NCI-H128 (cell line): ENCODE measurements at regions not wholly inside any gene's neighbourhood (a gene's known extent, or its start where the extent isn't known, plus 50 kb on each side); places are given as distances from the start of the nearest gene placed in this dataset.
"Not testable (repeated sequence)": the region's sequence is repeated elsewhere in the genome, so short reads cannot be mapped to it uniquely, and the experiment has no call there.

Source experiments
- DNase-seq: peaks from one replicate; lab custom pipeline; 2025; ENCODE audit not compliant: unreplicated experiment; lab: John Stamatoyannopoulos, UW

- no peak for DNase-seq
Measured at GRCh38 chrX:99421796-99422195, 988.3 kb downstream of the PCDH19 start.

DNA sequence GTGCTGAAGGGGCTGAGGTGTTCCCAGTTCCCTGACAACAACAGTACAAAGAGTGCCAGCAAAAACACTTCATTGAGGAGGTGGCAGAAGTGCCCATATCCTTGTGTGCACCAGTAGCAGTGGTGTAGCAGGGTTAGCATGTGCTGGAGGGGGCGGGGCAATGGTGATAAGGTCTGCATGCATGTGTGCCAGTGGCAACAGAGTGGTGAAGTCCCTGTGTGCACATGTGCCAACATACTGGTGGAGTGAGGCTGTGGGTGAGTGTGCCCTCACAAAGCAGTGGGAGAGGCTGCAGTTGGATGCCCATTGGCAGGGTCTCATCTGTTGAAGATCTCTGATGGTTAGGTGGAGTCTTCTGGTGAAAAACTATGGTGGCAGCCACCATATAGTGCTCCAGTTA lies 994.6 kb downstream of the PCDH19 start:
- no peak for DNase-seq

DNA sequence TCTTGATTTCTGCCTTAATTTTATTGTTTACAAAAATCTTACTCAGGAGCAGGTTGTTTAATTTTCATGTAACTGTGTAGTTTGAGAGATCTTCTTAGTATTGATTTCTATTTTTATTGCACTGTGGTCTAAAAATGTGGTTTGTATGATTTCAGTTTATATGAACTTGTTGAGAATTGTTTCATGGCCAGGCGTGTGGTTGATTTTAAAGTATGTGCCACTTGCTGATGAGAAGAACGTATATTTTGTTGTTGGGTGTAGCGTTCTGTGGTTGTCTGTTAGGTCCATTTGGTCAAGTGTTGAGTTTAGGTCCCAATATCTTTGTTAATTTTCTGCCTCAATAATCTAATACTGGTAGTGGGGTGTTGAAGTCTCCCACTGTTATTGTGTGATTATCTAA lies 996.8 kb downstream of the PCDH19 start:
- no peak for DNase-seq

GRCh38 chrX:99398545-99398944 lies 1011.5 kb downstream of the PCDH19 start:
- no peak for DNase-seq

DNA sequence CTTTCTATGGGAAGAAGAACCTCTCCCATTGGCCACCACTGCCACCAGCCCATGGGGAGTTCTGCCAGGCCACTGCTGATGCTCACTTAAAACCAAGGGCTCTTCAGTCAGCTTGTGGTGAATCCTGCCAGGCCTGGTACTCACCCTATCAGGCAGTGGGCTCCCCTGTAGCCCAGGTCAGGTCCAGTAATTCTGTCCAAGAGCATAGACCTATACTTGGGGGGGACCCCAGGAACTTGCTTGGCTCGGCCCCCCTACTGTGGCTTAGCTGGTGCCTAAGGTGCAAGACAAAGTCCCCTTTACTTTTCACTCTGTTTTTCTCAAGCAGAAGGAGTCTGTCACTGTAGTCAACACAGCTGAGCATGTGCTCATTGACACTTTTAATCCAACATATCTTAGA lies 1012.2 kb downstream of the PCDH19 start:
- DNase-seq = no peak

- no peak for DNase-seq
Measured at GRCh38 chrX:99394456-99394855, 1015.6 kb downstream of the PCDH19 start.

GRCh38 chrX:99384594-99385374 lies 1025.3 kb downstream of the PCDH19 start:
- DNase-seq = no peak

GRCh38 chrX:99383786-99384185 lies 1026.3 kb downstream of the PCDH19 start:
- no peak for DNase-seq

- DNase-seq = no peak
Measured at GRCh38 chrX:99371976-99372595, 1038.0 kb downstream of the PCDH19 start.

- DNase-seq = no peak
Measured at GRCh38 chrX:99353412-99353811, 1056.7 kb downstream of the PCDH19 start.

DNA sequence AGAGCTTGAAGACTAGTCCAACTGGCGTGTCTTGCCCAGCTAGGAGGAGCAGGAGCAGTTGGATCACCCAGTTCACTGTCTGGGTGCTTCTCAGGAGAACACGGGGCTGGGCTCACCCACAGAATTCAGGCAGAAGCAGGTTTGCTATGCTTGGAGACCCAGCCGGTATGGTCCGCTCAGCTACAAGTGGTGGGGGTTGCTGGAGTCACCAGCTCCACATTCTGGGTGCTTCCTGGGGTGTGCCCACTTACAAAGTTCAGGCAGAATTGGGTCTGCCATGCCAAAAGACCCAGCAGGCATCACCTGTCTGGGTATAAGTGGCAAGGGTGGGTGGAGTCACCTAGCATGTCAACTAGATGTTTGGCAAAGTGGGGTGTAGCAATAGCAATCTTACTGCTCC lies 1061.8 kb downstream of the PCDH19 start:
- no peak for DNase-seq

- DNase-seq = no peak
Measured at GRCh38 chrX:99308302-99308701, 1101.8 kb downstream of the PCDH19 start.

- no peak for DNase-seq
Measured at GRCh38 chrX:99305573-99305972, 1104.5 kb downstream of the PCDH19 start.

GRCh38 chrX:99301990-99302389 lies 1108.1 kb downstream of the PCDH19 start:
- DNase-seq = no peak

DNA sequence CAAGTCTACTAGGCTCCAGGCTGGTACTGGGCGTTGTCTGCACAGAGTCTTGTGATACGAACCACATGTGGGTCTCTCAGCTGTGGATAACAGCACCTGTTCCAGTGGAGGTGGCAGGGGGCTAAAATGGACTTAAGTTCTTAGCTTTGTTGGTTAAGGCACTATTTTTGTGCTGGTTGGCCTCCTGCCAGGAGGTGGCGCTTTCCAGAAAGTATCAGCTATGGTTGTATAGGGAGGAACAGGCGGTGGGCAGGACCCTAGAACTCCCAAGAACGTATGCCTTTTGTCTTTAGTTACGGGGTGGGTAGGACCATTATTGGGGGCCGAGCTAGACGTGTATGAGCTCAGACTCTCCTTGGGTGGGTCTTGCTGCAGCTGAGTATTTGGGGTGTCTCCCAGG lies 1138.4 kb downstream of the PCDH19 start:
- DNase-seq = no peak

- DNase-seq = no peak
Measured at GRCh38 chrX:99266255-99266654, 1143.8 kb downstream of the PCDH19 start.

DNA sequence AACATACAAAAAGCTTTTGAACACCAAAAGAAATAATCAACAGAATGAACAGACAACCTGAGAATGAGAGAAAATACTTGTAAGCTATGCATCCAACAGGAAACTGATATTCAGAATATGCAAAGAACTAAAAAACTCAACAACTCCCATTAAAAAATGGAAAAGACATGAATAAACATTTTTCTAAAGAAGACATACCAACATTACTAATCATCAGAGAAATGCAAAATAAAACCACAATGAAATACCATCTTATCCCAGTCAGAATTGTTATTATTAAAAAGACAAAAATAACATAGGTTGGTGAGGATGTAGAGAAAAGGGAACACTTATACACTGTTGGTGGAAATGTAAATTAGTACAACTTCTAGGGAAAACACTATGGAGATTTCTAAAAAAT lies 1161.9 kb downstream of the PCDH19 start:
- DNase-seq = no peak

DNA sequence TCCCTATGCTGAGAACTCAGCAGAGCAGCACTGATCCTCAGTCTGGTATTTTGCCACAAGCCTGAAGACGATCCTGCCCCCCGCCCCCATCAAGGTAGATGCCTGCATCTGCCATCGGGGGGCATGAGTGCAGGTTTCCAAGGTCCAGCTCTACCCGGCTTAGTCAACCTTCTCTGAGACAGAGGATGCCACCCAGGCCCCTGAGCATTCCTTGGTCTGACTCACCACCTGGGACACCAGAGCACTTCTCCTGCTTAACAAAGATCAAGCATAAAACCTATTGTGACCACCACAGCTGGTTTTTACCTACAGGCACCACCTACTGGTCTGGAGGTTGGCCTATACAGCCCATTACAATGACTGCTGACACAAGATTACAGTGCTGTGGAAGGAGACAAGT lies 1168.1 kb downstream of the PCDH19 start:
- DNase-seq = no peak

- DNase-seq = not testable (repeated sequence)
Measured at GRCh38 chrX:99234384-99234783, 1175.7 kb downstream of the PCDH19 start.

DNA sequence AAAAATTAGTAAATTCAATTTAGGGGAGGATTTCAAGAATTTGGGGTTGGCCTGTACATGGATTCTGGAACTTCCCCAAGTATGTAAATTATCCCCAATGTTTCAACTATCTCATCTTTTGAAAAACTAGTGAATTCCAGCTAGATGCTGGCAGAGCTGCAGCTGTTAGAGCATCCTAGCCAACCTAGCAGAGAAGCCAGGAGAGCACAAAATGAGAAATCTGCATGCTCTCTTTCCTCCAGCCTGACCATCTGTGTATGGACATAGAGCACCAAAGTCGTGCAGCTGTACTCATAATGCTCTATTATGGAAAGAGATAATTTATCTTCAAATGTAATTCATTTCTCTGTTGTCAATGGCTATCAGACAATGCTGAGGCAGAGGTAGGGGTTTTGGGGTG lies 1217.7 kb downstream of the PCDH19 start:
- no peak for DNase-seq

GRCh38 chrX:99184153-99184552 lies 1225.9 kb downstream of the PCDH19 start:
- no peak for DNase-seq

GRCh38 chrX:99172958-99173357 lies 1237.1 kb downstream of the PCDH19 start:
- no peak for DNase-seq

DNA sequence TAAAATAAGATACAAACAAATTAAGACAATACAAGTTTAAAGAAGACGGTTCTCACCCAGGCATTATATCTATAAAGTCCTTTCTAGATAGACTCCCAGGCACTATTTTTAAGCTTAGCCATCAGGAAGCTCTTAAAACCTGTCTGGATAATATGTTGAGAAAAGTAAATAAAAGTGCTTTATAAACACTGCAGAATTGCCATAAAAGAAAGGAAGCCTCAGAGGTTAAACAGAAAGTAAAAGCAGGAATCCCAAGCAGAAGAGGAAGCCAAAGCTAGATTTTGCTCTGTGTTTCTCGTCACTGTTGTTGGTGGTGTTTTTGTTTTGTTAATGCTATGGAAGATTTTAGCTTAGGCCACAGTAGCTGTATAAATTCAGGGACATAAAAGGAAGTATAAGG lies 1267.3 kb downstream of the PCDH19 start:
- no peak for DNase-seq
